ENCODE measurements at regions not wholly inside any gene's neighbourhood (a gene's known extent, or its start where the extent isn't known, plus 50 kb on each side); places are given as distances from the start of the nearest gene placed in this dataset.
"Not testable (repeated sequence)": the region's sequence is repeated elsewhere in the genome, so short reads cannot be mapped to it uniquely, and the experiment has no call there.

- no peak for DNase-seq
Observed at GRCh38 chr11:87967459-87967858, 207.8 kb downstream of the RAB38 start.

GRCh38 chr11:87966694-87967093, 208.5 kb downstream of the RAB38 start:
- DNase-seq, result no peak

- no peak for DNase-seq
Observed at GRCh38 chr11:87966216-87966615, 209.0 kb downstream of the RAB38 start.

- DNase-seq, result no peak
Observed at GRCh38 chr11:87961606-87962005, 213.6 kb downstream of the RAB38 start.

GRCh38 chr11:87957961-87958360, 217.3 kb downstream of the RAB38 start:
- DNase-seq, result no peak

- no peak for DNase-seq
Observed at GRCh38 chr11:87954476-87954875, 220.8 kb downstream of the RAB38 start.

GRCh38 chr11:87942786-87943185, 232.5 kb downstream of the RAB38 start:
- no peak for DNase-seq

GRCh38 chr11:87934182-87934581, 241.1 kb downstream of the RAB38 start:
- DNase-seq, result no peak

GRCh38 chr11:87926250-87926970, 248.8 kb downstream of the RAB38 start:
- DNase-seq, result no peak

GRCh38 chr11:87924125-87924524, 251.1 kb downstream of the RAB38 start:
- DNase-seq, result no peak

GRCh38 chr11:87917111-87917510, 258.1 kb downstream of the RAB38 start:
- no peak for DNase-seq

- no peak for DNase-seq
Observed at GRCh38 chr11:87909178-87909577, 266.1 kb downstream of the RAB38 start.

GRCh38 chr11:87908086-87908485, 267.2 kb downstream of the RAB38 start:
- no peak for DNase-seq

GRCh38 chr11:87903345-87903744, 271.9 kb downstream of the RAB38 start:
- no peak for DNase-seq

GRCh38 chr11:87901341-87901740, 273.9 kb downstream of the RAB38 start:
- no peak for DNase-seq

- no peak for DNase-seq
Observed at GRCh38 chr11:87897921-87898320, 277.3 kb downstream of the RAB38 start.

- DNase-seq, result no peak
Observed at GRCh38 chr11:87897071-87897470, 278.2 kb downstream of the RAB38 start.

GRCh38 chr11:87894961-87895360, 280.3 kb downstream of the RAB38 start:
- no peak for DNase-seq

- DNase-seq, result no peak
Observed at GRCh38 chr11:87892291-87892690, 283.0 kb downstream of the RAB38 start.

GRCh38 chr11:87889126-87889525, 286.1 kb downstream of the RAB38 start:
- no peak for DNase-seq

- DNase-seq, result not testable (repeated sequence)
Observed at GRCh38 chr11:87885084-87885483, 290.2 kb downstream of the RAB38 start.

- DNase-seq, result no peak
Observed at GRCh38 chr11:87879118-87879517, 296.1 kb downstream of the RAB38 start.

- no peak for DNase-seq
Observed at GRCh38 chr11:87878373-87878825, 296.8 kb downstream of the RAB38 start.

- no peak for DNase-seq
Observed at GRCh38 chr11:87871056-87871455, 304.2 kb downstream of the RAB38 start.

- no peak for DNase-seq
Observed at GRCh38 chr11:87870086-87870485, 305.2 kb downstream of the RAB38 start.
